ENCODE measurements at regions not wholly inside any gene's neighbourhood (a gene's known extent, or its start where the extent isn't known, plus 50 kb on each side); places are given as distances from the start of the nearest gene placed in this dataset.

DNA sequence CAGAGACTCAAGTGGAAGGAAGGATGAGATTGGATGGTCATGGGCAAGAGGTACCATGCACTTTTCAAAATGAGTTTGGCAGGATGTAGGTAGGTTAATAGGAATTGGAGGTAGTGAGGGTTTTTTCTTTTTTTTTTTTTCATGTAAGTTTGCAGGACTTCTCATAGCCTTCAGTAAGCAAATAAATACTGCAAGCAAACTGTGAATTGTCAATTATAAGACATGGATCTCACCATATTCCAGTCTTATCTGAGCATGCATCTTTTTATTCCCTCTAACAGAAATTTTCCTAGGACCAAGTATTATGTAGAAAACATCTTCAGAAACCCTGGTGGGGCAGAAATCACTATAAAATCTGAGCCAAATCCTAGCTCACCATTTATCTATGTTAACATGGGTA, 584.6 kb upstream of the CDH5 start (continued):
- TF ChIP-seq CTBP2 (IDR thresholded peaks at IDR 0.05; ENCODE audit: borderline replicate concordance, insufficient read depth, insufficient read length, low read length) (no peak), CEBPB (IDR thresholded peaks at IDR 0.05; ENCODE audit: low read depth, low read length) (no peak), HDAC6 (IDR thresholded peaks at IDR 0.05; ENCODE audit: low read depth, low read length) (no peak)

Measured in H1 (cell line).